ENCODE measurements at regions not wholly inside any gene's neighbourhood (a gene's known extent, or its start where the extent isn't known, plus 50 kb on each side); places are given as distances from the start of the nearest gene placed in this dataset.
A peak's percentile ranks its signal among the peaks of the same experiment; 100 is the strongest.

DNA sequence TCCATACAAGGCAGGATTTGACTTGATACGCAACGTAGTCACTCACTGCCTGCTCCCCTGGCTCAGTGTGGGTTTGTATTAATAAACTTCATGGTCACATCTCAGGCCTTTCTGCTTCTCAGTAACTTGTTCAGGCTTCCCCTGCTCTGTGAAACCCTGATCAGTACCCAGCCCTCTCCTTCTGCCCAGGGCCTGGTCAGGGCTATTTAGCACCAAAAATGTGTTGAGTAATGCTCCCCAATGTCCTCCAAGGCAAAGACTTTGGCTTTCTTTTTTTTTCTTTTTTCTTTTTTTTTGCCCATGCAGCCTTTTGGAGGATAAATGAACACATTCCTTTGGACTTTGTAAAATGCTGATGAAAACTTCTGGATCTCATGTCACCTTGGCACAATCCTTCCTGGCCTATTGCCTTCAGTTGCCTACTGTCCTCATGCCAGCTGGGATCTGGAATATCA, 399.2 kb upstream of the KLF4 start:
- WGBS (ENCODE audit: insufficient coverage, low coverage, low lambda C conversion rate, missing lambda C conversion rate): 92% methylated on average over 2 of the region's 2 CpGs
- ATAC-seq (no peak), DNase-seq (no peak)
- TF ChIP-seq, protein P1, sequence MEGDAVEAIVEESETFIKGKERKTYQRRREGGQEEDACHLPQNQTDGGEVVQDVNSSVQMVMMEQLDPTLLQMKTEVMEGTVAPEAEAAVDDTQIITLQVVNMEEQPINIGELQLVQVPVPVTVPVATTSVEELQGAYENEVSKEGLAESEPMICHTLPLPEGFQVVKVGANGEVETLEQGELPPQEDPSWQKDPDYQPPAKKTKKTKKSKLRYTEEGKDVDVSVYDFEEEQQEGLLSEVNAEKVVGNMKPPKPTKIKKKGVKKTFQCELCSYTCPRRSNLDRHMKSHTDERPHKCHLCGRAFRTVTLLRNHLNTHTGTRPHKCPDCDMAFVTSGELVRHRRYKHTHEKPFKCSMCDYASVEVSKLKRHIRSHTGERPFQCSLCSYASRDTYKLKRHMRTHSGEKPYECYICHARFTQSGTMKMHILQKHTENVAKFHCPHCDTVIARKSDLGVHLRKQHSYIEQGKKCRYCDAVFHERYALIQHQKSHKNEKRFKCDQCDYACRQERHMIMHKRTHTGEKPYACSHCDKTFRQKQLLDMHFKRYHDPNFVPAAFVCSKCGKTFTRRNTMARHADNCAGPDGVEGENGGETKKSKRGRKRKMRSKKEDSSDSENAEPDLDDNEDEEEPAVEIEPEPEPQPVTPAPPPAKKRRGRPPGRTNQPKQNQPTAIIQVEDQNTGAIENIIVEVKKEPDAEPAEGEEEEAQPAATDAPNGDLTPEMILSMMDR (IDR thresholded peaks at IDR 0.05): no peak
- TF ChIP-seq POLR2A (IDR thresholded peaks at IDR 0.05): no peak
- intact Hi-C loops (cut with DNase I): no loop called here
- Histone ChIP-seq H3K27me3 (no peaks in the 10 kb centered on the region), H3K27ac (no peak overlapping the region), H3K4me3 (no peak overlapping the region), H3K4me1 (no peaks in the 10 kb centered on the region), H3K36me3 (no peaks in the 10 kb centered on the region), H3K9me3 (no peaks in the 10 kb centered on the region)

DNA sequence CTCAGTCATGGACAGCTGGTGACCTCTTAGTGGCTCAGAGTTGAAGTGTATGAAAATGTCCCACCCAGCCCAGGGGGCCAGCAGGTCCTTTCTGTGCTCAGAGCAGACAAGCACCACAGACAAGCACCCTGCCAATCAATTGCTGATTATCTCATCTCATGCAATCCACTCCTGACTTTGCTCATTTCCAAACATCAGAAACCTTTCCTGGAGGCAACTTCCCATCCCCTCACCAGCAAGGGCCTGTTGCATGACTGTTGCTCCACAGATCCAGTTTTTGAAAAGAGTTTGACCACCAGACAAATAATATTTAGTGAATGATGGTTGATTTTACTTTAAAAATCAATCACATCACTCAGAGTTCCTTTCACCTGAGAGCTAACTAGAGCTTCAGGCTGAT, 397.3 kb upstream of the KLF4 start:
- H3K4me3 ChIP-seq: no peak overlapping the region
- intact Hi-C loops (cut with DNase I): no loop called here

DNA sequence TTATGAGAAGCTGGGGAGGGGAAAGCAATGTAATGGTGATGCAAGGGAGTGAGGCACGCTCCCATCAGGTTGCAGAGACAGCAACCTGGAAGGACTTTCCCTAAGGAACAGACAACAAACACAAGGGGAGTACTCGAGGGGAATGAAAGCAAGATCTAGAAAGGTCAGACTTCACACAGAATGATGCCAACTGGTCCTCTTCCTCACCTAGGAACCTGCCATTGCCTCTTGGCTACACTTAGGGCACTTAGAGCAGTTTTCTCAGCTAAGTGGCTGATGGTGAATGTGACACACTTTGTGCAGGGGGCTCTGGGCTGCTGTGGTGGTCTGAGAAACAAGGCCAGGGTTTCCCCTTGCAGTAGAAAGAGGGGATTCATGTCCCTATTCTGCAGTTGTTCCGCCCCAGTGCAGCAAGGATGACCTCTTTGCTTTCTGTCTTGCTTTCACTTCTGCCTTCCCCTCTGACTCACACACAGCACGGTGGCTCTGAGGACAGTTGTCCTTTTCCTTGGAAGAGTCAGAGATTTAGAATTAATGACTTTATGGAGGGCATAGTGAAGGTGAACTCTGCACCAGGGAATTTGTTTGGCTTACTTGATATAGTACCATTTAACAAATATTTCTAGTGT, 394.0 kb upstream of the KLF4 start:
- Histone ChIP-seq H3K9me3 (no peaks in the 10 kb centered on the region), H3K36me3 (no peaks in the 10 kb centered on the region), H3K4me1 (no peaks in the 10 kb centered on the region), H3K4me3 (no peak overlapping the region), H3K27me3 (no peaks in the 10 kb centered on the region), H3K27ac (no peak overlapping the region)
- DNase-seq (peak in 1 of 3 donors; percentile 20), ATAC-seq (peak; percentile 45 to 63 (median 60))
- WGBS (ENCODE audit: insufficient coverage, low coverage, low lambda C conversion rate, missing lambda C conversion rate): 76% methylated on average over 4 of the region's 4 CpGs
- intact Hi-C loops (cut with DNase I): no loop called here
- TF ChIP-seq POLR2A (IDR thresholded peaks at IDR 0.05): no peak
- TF ChIP-seq, protein P1 (IDR thresholded peaks at IDR 0.05): no peak

More for the DNA sequence above, 397.3 kb upstream of the KLF4 start:
- TF ChIP-seq, protein P1 (IDR thresholded peaks at IDR 0.05): no peak
- TF ChIP-seq POLR2A (IDR thresholded peaks at IDR 0.05): no peak
- Histone ChIP-seq H3K4me1 (no peaks in the 10 kb centered on the region), H3K9me3 (no peaks in the 10 kb centered on the region), H3K36me3 (no peaks in the 10 kb centered on the region), H3K27ac (no peak overlapping the region), H3K27me3 (no peaks in the 10 kb centered on the region)
- DNase-seq (no peak), ATAC-seq (peak in 1 of 4 donors; percentile 19)

GRCh38 chr9:107881626-107882300, 392.2 kb upstream of the KLF4 start:
- Histone ChIP-seq H3K36me3 (no peaks in the 10 kb centered on the region), H3K9me3 (no peaks in the 10 kb centered on the region), H3K4me3 (no peak overlapping the region), H3K4me1 (no peaks in the 10 kb centered on the region), H3K27me3 (no peaks in the 10 kb centered on the region), H3K27ac (no peak overlapping the region)
- intact Hi-C loops (cut with DNase I): no loop called here
- TF ChIP-seq, protein P1 (IDR thresholded peaks at IDR 0.05): no peak
- TF ChIP-seq POLR2A (IDR thresholded peaks at IDR 0.05): no peak
- ATAC-seq: no peak
- no peak for DNase-seq
- WGBS (ENCODE audit: insufficient coverage, low coverage, low lambda C conversion rate, missing lambda C conversion rate): 85% methylated on average over 2 of the region's 2 CpGs

All from right lobe of liver (tissue), 6 donors.